ENCODE measurements at regions not wholly inside any gene's neighbourhood (a gene's known extent, or its start where the extent isn't known, plus 50 kb on each side); places are given as distances from the start of the nearest gene placed in this dataset.

DNA sequence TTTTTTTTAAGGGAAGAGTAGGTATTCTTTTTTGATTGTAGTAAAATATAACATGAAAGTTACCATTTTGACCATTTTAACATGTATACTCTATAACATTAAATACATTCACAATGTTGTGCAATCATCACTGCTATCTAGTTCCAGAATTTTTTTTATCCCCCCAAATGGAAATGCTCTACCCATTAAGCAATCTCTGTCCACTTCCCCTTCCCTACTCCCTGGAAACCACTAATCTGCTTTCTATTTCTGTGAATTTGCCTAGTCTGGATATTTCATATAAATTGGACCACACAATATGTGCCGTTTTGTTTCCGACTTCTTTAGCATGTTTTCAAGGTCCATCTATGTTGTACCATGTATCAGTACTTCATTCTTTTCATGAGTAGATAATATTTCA lies 429.5 kb downstream of the TLE1 start:
- DNase-seq (no peak), ATAC-seq (ENCODE audit: low read depth in 2 of 2) (no peak)
- H3K4me1 Mint-ChIP-seq = no peaks in the 10 kb centered on the region
- peaks cover 0 to 23% (median 11%) of the 10 kb centered on the region in 7 donors for H3K9me3 Mint-ChIP-seq
- no peak overlapping the region for H3K4me3 Mint-ChIP-seq
- H3K36me3 Mint-ChIP-seq = no peaks in the 10 kb centered on the region
- no peaks in the 10 kb centered on the region for H3K27me3 Mint-ChIP-seq
- H3K27ac Mint-ChIP-seq = no peak overlapping the region

DNA sequence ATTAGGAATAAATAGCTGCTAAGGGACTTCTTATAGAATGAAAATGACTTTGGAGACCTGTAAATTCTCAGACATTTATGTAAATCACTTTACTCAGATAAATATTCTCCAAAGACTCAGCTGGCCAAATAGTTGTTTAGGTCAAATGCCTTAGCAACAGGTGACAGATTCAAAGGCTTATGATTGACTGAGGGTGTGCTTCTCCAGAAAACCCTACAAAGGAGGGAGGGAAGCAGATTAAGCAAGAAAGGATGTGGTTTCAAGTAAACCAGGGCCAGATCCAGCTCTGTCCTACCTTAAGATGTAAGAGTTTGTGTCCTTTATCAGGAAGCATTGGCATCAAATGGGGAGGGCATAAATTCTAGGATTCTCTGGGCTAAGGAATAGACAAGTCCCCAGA lies 433.0 kb downstream of the TLE1 start:
- peaks cover 0 to 10% (median 6%) of the 10 kb centered on the region in 7 donors for H3K9me3 Mint-ChIP-seq
- no peaks in the 10 kb centered on the region for H3K27me3 Mint-ChIP-seq
- no peaks in the 10 kb centered on the region for H3K36me3 Mint-ChIP-seq
- ATAC-seq (ENCODE audit: low read depth in 2 of 2) = no peak
- no peaks in the 10 kb centered on the region for H3K4me1 Mint-ChIP-seq
- no peak overlapping the region for H3K27ac Mint-ChIP-seq
- H3K4me3 Mint-ChIP-seq = no peak overlapping the region
- no peak for DNase-seq

DNA sequence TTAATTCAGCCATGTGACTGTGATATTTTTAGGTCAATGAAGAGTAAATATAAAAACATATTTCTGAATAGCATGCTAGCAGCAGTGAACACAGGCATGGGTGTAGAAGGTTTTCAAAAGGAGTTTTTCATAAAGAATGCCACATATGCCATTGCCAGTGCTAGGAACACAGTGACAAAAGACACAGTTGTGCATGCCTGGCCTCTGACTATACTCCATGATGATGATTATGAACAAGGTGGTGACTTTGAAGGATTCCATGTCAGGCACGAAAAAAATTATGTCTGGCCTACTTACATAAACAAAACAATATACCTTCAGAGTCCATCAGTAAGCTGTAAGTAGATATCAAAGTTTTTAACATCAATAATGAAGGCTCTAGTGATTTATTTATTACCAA lies 438.7 kb downstream of the TLE1 start:
- ATAC-seq (ENCODE audit: low read depth in 2 of 2) (no peak), DNase-seq (no peak)
- H3K9me3 Mint-ChIP-seq = peaks cover 0 to 12% (median 3%) of the 10 kb centered on the region in 7 donors
- H3K4me1 Mint-ChIP-seq = no peaks in the 10 kb centered on the region
- H3K36me3 Mint-ChIP-seq = peaks cover 0 to 3% of the 10 kb centered on the region in 2 donors
- H3K4me3 Mint-ChIP-seq = no peak overlapping the region
- H3K27ac Mint-ChIP-seq = no peak overlapping the region
- no peaks in the 10 kb centered on the region for H3K27me3 Mint-ChIP-seq

DNA sequence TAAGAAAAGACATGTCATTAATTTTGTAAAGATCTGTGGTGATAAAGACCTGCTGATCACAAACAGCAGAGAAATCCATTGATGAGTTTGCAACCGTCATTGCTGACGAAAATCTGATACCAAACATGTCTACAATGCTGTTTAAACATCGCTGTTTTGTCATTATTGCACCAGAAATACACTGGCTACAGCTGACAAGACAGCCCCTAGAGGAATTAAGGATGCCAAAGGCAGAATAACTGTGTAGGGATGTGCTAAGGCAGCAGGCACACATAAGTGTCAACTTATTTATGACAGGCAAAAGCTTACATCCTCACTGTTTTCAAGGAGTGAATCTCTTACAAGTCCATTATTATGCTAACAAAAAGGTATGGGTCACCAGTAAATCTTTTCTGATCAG lies 439.3 kb downstream of the TLE1 start:
- Mint-ChIP-seq H3K27ac (no peak overlapping the region), H3K4me1 (no peaks in the 10 kb centered on the region), H3K9me3 (peaks cover 0 to 12% (median 3%) of the 10 kb centered on the region in 7 donors), H3K27me3 (no peaks in the 10 kb centered on the region), H3K36me3 (peaks cover 0 to 3% of the 10 kb centered on the region in 2 donors), H3K4me3 (no peak overlapping the region)
- ATAC-seq (ENCODE audit: low read depth in 2 of 2) (no peak), DNase-seq (no peak)

DNA sequence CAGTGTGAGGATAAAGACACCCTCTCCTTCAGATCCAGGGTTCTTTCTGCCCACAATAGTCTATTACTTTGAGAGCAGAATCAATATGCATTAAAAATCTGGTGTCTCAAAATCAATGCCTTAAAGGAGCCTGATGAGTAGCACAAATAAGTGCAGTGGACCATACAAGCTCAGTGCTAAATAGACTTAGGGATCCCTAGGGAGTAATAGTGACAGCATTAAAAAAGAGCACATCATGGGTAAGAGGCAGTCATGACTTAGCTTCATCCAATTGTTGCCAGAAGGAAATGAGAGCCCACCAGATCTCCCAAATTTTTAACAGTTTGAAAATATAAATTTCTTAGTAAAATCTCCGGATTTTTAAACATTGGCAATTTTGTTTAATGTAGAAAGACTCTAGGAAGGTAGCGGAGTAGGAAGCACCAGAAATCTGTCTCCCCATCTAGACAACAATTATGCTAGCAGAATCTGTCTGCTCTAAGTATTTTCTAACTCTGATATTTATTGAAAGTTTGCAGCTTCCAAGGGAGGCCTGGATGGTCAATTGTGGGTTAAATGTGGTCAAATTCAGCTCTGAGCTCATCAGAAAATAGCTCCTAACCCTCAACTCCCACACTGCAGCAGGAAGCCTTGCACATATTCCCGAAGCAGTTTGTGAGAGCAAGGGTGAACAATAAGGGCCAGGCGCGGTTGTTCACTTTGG lies 443.9 kb downstream of the TLE1 start:
- Mint-ChIP-seq H3K27me3 (no peaks in the 10 kb centered on the region), H3K36me3 (peaks cover 0 to 3% of the 10 kb centered on the region in 2 donors), H3K9me3 (peaks cover 0 to 12% (median 3%) of the 10 kb centered on the region in 7 donors), H3K27ac (no peak overlapping the region), H3K4me1 (no peaks in the 10 kb centered on the region), H3K4me3 (no peak overlapping the region)
- DNase-seq = no peak
- ATAC-seq (ENCODE audit: low read depth in 2 of 2) = no peak

DNA sequence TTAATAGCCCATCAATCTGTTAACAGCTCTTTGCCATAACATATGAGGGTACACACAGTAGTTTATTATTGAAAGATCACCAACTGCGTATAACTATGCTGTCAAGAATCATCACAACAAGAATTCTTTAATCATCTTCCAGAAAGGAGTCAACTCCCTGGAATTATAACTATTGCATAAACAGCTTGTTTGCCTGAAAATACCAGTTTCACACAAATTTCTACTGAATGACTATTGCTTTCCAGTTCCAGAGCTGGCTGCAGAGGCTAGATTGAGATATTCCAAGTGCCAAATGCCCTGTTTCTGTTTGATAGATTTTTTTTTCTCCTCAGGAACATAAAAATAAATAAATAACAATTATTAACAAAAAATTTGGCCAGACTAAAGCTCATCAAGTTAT lies 444.7 kb downstream of the TLE1 start:
- Mint-ChIP-seq H3K4me1 (no peaks in the 10 kb centered on the region), H3K4me3 (no peak overlapping the region), H3K9me3 (peaks cover 0 to 11% (median 3%) of the 10 kb centered on the region in 7 donors), H3K36me3 (peaks cover 0 to 3% of the 10 kb centered on the region in 2 donors), H3K27me3 (no peaks in the 10 kb centered on the region), H3K27ac (no peak overlapping the region)
- DNase-seq (no peak), ATAC-seq (ENCODE audit: low read depth in 2 of 2) (no peak)

DNA sequence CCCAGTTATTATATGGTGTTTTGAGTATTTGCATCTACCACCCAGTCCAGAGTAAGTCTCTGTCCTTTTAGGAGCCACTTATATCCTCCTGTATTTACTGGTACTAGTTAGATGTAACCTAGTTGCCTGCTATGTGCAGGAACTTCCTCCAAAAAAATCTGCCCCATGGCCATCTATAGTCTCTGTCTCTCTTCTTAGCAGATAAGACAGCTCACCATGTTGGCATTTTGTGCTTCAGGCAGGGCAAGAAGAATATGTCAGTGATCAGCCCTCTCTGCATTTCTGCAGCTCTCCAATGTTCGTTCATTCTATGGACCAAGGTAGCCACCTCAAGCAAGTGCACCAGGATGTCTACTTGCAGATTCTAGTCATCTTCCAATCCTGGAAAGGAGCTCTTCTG lies 446.5 kb downstream of the TLE1 start:
- Mint-ChIP-seq H3K4me1 (no peaks in the 10 kb centered on the region), H3K9me3 (peaks cover 0 to 7% (median 0%) of the 10 kb centered on the region in 7 donors), H3K27ac (no peak overlapping the region), H3K4me3 (no peak overlapping the region), H3K36me3 (no peaks in the 10 kb centered on the region), H3K27me3 (no peaks in the 10 kb centered on the region)
- DNase-seq (no peak), ATAC-seq (ENCODE audit: low read depth in 2 of 2) (no peak)

DNA sequence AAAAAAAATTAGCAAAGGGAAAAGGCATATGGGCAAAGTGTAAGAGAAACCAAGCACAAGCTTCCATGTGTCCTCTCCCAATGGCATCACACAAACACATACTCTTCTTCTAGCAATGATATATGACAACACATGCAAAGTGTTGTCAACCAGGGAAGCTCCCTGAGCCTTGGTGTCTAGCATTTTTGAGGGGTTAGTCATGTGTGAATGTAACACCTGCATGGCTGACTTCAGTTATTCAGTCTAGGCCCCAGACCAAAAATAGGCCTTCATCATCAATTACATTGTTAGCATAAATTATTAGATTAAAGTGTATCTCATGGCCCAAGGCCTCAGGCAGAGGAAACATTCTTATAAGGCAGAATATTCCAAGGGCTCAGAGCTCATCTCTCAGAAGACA lies 450.0 kb downstream of the TLE1 start:
- Mint-ChIP-seq H3K9me3 (peaks cover 0 to 2% (median 0%) of the 10 kb centered on the region in 7 donors), H3K27me3 (no peaks in the 10 kb centered on the region), H3K36me3 (no peaks in the 10 kb centered on the region), H3K27ac (no peak overlapping the region), H3K4me3 (no peak overlapping the region), H3K4me1 (peaks cover 0 to 7% (median 0%) of the 10 kb centered on the region in 3 donors)
- no peak for ATAC-seq (ENCODE audit: low read depth in 2 of 2)
- no peak for DNase-seq

DNA sequence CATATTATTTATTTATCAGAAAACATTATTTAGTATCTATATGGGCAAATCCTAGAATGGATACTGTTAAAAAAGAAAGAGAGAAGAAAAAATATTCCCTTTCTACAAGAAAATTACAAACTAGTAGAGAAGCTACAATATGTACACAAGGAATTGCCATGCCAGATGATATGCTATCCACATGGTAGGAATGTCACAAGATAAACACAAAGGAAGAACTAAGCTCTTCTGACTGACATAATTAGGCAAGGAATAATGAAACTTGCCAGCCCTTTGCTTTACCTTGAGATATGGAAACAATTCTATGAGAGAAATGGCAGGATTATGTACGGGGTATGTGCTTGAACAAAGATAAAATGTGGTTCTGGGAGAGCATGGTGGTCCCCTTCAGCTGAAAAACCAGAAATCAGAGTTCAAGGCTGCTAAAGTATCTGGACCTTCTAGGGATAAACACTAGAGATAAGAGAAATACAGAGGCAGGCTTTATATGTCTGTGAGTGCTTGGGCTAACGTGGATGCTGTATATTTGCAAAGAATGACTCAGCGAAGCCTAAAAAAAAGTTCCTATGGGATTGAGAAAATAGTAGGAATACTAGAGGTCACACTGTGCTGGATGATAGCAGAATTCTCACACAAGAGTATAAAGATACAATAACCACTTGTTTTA lies 451.6 kb downstream of the TLE1 start:
- Mint-ChIP-seq H3K9me3 (peaks cover 0 to 2% (median 0%) of the 10 kb centered on the region in 7 donors), H3K4me1 (peaks cover 0 to 7% (median 0%) of the 10 kb centered on the region in 3 donors), H3K36me3 (no peaks in the 10 kb centered on the region), H3K4me3 (no peak overlapping the region), H3K27ac (no peak overlapping the region), H3K27me3 (no peaks in the 10 kb centered on the region)
- no peak for DNase-seq
- ATAC-seq (ENCODE audit: low read depth in 2 of 2) = no peak

DNA sequence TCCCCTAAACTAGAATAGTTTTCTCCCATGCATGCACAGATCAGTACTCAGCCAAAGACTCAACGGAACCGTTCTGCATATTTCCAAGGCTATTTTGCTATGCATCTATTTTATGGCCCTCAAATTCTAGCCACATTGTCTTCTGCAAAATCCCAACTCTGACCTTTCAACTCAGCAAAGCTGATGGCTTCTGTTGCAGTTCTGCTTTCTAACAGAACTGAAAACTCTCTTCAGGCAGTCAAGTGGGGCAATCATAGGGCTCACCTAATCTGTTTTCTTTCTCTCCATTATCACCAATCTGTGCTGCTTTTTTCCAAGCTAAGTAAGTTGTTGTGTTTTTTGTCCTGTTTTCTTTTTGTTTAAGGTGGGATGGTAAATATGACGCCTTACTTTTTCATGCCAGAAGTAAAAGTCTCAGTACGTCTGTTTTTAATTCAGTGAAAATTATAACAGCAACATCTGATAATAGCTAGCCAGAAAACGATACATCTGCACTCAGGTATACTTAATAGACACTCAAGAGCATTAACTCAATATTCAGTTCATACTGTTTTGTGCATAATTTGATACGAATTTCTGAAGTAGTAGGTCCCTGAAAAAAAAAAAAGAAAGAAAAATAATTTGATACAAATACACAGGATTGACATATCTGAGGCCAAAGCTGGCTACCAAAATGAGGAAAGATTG lies 454.3 kb downstream of the TLE1 start:
- Mint-ChIP-seq H3K4me3 (no peak overlapping the region), H3K27ac (peak overlapping the region in 1 of 6 donors; percentile 6), H3K9me3 (no peaks in the 10 kb centered on the region), H3K27me3 (no peaks in the 10 kb centered on the region), H3K36me3 (no peaks in the 10 kb centered on the region), H3K4me1 (peaks cover 0 to 7% (median 0%) of the 10 kb centered on the region in 3 donors)
- DNase-seq (no peak), ATAC-seq (ENCODE audit: low read depth in 2 of 2) (no peak)

DNA sequence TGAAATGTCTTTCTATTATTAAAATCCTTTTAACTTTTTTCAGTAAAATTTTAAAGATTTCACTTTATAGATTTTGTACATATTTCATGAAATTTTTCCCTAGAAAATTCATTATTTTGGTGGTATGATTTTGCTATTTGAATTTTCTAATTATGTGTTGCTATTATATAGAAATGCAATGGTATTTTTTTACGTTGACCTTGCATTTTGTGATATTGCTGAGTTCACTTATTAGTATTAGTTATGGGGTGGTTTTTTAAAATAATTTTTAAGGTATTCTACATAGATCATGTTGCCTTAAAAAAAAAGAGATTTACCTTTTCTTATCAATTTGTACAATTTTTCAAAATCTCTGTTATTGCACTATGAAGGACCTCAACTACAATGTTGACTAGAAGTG lies 458.3 kb downstream of the TLE1 start:
- no peak for DNase-seq
- Mint-ChIP-seq H3K4me3 (no peak overlapping the region), H3K36me3 (no peaks in the 10 kb centered on the region), H3K9me3 (no peaks in the 10 kb centered on the region), H3K4me1 (peaks cover 0 to 7% (median 0%) of the 10 kb centered on the region in 3 donors), H3K27me3 (no peaks in the 10 kb centered on the region), H3K27ac (no peak overlapping the region)
- ATAC-seq (ENCODE audit: low read depth in 2 of 2) = no peak

DNA sequence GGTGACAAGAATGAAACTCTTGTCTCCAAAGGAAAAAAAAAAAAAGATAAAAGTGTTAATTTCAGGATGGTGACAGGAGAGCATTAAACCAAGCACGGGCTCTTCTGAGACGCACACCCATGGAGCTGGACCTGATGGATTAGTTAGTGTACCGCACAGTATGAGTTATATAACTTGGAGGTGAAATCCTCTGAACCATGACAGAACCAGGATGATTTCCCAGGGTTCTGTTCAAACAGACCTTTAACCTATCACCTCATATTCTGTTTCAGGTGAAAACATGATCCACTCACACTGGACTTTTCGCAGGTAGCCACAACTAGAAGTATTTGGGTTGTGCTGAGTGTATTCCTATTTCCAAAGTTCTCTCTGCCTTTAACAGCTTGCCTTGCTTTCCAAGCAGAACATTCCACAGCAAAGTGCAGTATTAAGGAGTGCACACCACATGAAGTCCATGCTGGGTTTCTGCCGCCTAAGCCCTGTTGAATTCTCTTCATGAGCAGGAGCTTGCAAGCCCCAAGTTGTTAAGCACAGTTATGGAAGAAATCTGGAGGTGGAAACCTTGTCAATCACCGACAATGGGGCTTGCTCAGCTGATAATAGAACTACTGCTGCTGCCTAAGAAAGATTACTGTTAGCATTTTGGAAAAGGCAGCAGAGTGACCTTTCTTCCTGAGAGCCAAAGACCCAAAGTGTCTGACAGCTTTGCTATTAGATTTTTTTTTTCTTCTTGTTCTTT lies 461.7 kb downstream of the TLE1 start:
- ATAC-seq (ENCODE audit: low read depth in 2 of 2) (no peak), DNase-seq (no peak)
- Mint-ChIP-seq H3K9me3 (no peaks in the 10 kb centered on the region), H3K36me3 (no peaks in the 10 kb centered on the region), H3K4me3 (no peak overlapping the region), H3K27me3 (no peaks in the 10 kb centered on the region), H3K4me1 (peaks cover 10 to 16% (median 12%) of the 10 kb centered on the region in 3 donors), H3K27ac (no peak overlapping the region)

DNA sequence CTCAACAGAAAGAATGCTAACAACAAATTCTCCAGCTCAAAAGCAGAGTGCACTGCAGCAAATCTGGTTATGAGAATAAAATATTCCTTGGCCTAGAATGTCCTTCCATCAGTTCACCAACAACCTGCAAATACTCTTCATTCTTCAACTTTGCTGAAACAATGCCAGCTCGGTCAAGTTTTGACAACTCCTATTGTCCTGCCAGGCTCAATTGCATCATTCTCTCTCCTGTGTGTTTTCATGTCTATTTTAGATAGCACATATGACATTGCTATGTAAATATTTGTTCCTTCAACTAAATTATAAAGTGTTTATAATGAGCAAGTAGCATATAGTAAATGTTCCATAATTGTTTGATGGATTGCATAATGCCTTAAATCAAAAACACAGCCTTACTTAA lies 463.8 kb downstream of the TLE1 start:
- DNase-seq (no peak), ATAC-seq (ENCODE audit: low read depth in 2 of 2) (no peak)
- no peak overlapping the region for H3K4me3 Mint-ChIP-seq
- H3K27ac Mint-ChIP-seq = no peak overlapping the region
- no peaks in the 10 kb centered on the region for H3K36me3 Mint-ChIP-seq
- H3K4me1 Mint-ChIP-seq = peaks cover 10 to 16% (median 12%) of the 10 kb centered on the region in 3 donors
- no peaks in the 10 kb centered on the region for H3K27me3 Mint-ChIP-seq
- peaks cover 0 to 2% (median 0%) of the 10 kb centered on the region in 7 donors for H3K9me3 Mint-ChIP-seq

Data from naive B cell (primary cell).